Uterus (tissue), 3 donors: ENCODE measurements at regions not wholly inside any gene's neighbourhood (a gene's known extent, or its start where the extent isn't known, plus 50 kb on each side); places are given as distances from the start of the nearest gene placed in this dataset.

Experiments
- DNase-seq, 2 donors: peaks; one replicate each; pipeline ENCODE4 v3.0.0-alpha.2; 2019 to 2020
- H3K27ac ChIP-seq, 2 donors: fragments of 200-600 bp; sonication (generic); 1 replicate in 1 of 2; 2 replicates in 1 of 2; pipeline ENCODE4 v1.5.1; 2016 to 2018
- H3K27me3 ChIP-seq, 2 donors: fragments of 200-600 bp; sonication (generic); one replicate each; pipeline ENCODE4 v1.5.1; 2018 to 2019; ENCODE audit warnings: control low read depth in 1 of 2
- H3K36me3 ChIP-seq, 2 donors: fragments of 200-600 bp; sonication (generic); one replicate each; pipeline ENCODE4 v1.5.1; 2019; ENCODE audit warnings: control low read depth in 1 of 2
- H3K4me1 ChIP-seq, 2 donors: fragments of 200-600 bp; sonication (generic); one replicate each; pipeline ENCODE4 v1.5.1; 2018 to 2019; ENCODE audit warnings: control low read depth in 1 of 2
- H3K4me3 ChIP-seq, 2 donors: fragments of 200-600 bp; sonication (generic); 1 replicate in 1 of 2; 2 replicates in 1 of 2; pipeline ENCODE4 v1.5.1; 2018 to 2019; ENCODE audit warnings: mild to moderate bottlenecking in 1 of 2
- H3K9me3 ChIP-seq, 2 donors: fragments of 200-600 bp; sonication (generic); one replicate each; pipeline ENCODE4 v1.5.1; 2019; ENCODE audit warnings: control low read depth in 1 of 2
- CTCF ChIP-seq, 4 experiments: fragments of 200-600 bp in 2 of 4; fragments of 450-650 bp in 2 of 4; sonication (generic) in 2 of 4; IDR thresholded peaks; one replicate each; pipeline ENCODE4 v1.5.1; 2016 to 2019; ENCODE audit warnings: antibody characterized with exemption in 4 of 4, mild to moderate bottlenecking in 2 of 4, moderate library complexity in 1 of 4
- POLR2A ChIP-seq, 2 donors: fragments of 450-650 bp; IDR thresholded peaks; one replicate each; pipeline ENCODE4 v1.6.1; 2016; ENCODE audit warnings: antibody characterized with exemption in 2 of 2, mild to moderate bottlenecking in 1 of 2, moderate library complexity in 1 of 2
- intact Hi-C: fragments of 100-400 bp; cut with DNase I; formaldehyde crosslinking; loops from one replicate; pipeline ENCODE4 v1.15.1; 2023; ENCODE audit warnings: low total_unique reads
- donor health status: DM: yes; HTN: yes; CAD: no.

DNA sequence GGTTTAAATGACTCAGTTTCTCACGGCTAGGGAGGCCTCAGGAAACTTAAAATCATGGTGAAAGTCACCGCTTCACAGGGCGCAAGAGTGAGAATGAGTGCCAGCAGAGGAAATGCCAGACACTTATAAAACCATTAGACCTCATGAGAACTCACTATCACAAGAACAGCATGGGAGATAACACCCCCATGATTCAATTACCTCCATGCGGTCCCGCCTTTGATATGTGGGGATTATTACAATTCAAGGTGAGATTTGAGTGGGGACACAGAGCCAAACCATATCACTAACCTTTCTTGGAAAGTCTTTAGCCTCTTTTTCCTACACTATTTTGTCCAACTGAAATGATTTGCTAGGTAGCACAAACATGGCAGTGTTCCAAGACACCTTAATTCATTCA is 533.9 kb upstream of the NUDT12 start:
- H3K36me3 ChIP-seq: no peaks in the 10 kb centered on the region
- TF ChIP-seq CTCF (IDR thresholded peaks at IDR 0.05) (no peak), POLR2A (IDR thresholded peaks at IDR 0.05) (no peak)

GRCh38 chr5:104095527-104095926 is 532.9 kb upstream of the NUDT12 start:
- no peaks in the 10 kb centered on the region for H3K27me3 ChIP-seq
- H3K36me3 ChIP-seq: no peaks in the 10 kb centered on the region
- intact Hi-C loops: no loop called here
- no peaks in the 10 kb centered on the region for H3K4me1 ChIP-seq
- peaks cover 0 to 2% of the 10 kb centered on the region in 2 donors for H3K9me3 ChIP-seq
- no peak overlapping the region for H3K4me3 ChIP-seq
- no peak for DNase-seq
- no peak for TF ChIP-seq CTCF (IDR thresholded peaks at IDR 0.05)
- no peak for TF ChIP-seq POLR2A (IDR thresholded peaks at IDR 0.05)
- no peak overlapping the region for H3K27ac ChIP-seq

More for the DNA sequence above, 533.9 kb upstream of the NUDT12 start:
- no peaks in the 10 kb centered on the region for H3K4me1 ChIP-seq
- peaks cover 0 to 2% of the 10 kb centered on the region in 2 donors for H3K9me3 ChIP-seq
- intact Hi-C loops: no loop called here
- no peak overlapping the region for H3K27ac ChIP-seq
- no peak for DNase-seq
- no peak overlapping the region for H3K4me3 ChIP-seq
- no peaks in the 10 kb centered on the region for H3K27me3 ChIP-seq

DNA sequence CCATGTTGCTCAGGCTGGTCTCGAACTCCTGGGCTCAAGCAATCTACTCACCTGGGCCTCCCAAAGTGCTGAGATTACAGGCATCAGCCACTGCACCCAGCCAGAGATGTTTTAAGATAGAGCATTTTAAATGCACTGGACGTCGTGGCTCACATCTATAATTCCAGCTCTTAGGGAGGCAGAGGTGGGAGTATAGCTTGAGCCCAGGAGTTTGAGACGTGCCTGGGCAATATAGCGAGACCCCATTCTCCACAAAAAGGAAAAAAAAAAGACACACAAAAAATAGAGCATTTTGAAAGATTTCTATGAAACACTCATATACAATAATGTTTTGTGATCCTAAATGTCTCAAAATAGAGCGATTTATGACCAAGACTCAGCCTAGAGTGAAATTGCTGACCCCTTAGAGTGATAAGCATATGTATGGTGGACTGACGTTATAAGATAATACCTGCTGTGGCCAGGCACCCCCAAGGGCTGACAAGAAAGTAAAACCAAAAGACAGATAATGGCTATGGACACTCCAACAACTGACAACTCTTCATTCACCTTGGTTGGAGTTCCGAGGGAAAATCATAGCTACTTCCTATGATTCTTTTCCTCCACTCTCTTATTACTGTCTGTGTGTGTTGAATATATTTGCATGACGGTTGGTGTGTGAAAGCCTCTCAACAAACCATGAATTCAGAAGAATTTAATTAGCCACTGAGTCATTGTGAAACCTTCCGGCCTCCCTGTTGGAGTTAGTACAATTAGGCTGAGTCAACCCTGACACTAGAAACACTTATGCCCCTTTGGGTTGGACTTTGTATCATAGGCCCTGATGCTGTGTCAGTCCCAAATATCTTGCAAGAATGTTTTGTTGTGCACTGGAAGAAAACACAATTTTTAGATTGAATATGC is 526.5 kb upstream of the NUDT12 start:
- H3K9me3 ChIP-seq: no peaks in the 10 kb centered on the region
- H3K27ac ChIP-seq: no peak overlapping the region
- H3K27me3 ChIP-seq: no peaks in the 10 kb centered on the region
- TF ChIP-seq CTCF (IDR thresholded peaks at IDR 0.05) (no peak), POLR2A (IDR thresholded peaks at IDR 0.05) (no peak)
- intact Hi-C loops: no loop called here
- no peak overlapping the region for H3K4me3 ChIP-seq
- no peak for DNase-seq
- H3K36me3 ChIP-seq: no peaks in the 10 kb centered on the region
- H3K4me1 ChIP-seq: no peaks in the 10 kb centered on the region

- TF ChIP-seq POLR2A (IDR thresholded peaks at IDR 0.05): no peak
- no peak for TF ChIP-seq CTCF (IDR thresholded peaks at IDR 0.05)
- Histone ChIP-seq H3K27me3 (no peaks in the 10 kb centered on the region), H3K36me3 (no peaks in the 10 kb centered on the region), H3K4me1 (no peaks in the 10 kb centered on the region), H3K27ac (no peak overlapping the region), H3K4me3 (no peak overlapping the region), H3K9me3 (no peaks in the 10 kb centered on the region)
- no peak for DNase-seq
- intact Hi-C loops: no loop called here
Observed at GRCh38 chr5:104084896-104085295, 522.3 kb upstream of the NUDT12 start.

DNA sequence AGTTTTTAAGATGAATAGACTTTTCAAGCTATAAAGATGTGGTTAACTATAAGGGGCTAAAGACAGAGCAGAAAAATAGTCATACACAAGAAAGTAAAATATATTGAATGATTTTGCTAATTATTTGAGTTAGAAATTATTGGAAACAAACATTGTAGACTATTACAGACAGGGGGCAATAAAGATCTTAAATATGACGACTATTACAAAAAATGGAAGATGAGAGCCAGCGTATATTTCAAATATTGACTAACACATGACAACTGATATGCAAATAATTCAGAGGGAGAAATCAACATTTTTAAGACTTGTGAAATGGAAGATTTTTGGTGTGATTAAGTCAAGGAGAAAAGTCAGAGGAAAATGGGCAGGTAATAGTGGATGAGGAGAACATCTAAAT is 520.2 kb upstream of the NUDT12 start:
- Histone ChIP-seq H3K4me1 (no peaks in the 10 kb centered on the region), H3K9me3 (no peaks in the 10 kb centered on the region), H3K36me3 (no peaks in the 10 kb centered on the region), H3K4me3 (no peak overlapping the region), H3K27me3 (no peaks in the 10 kb centered on the region), H3K27ac (no peak overlapping the region)
- intact Hi-C loops: no loop called here
- DNase-seq: no peak
- TF ChIP-seq POLR2A (IDR thresholded peaks at IDR 0.05) (no peak), CTCF (IDR thresholded peaks at IDR 0.05) (no peak)
